Right ventricle myocardium superior (tissue), 1 donor: ENCODE measurements at regions not wholly inside any gene's neighbourhood (a gene's known extent, or its start where the extent isn't known, plus 50 kb on each side); places are given as distances from the start of the nearest gene placed in this dataset.

Experiments used
- ATAC-seq: fragments of 200-7000 bp; cut with Tn5 transposase; one replicate; pipeline ENCODE4 v1.9.1; 2020; ENCODE audit warnings: mild to moderate bottlenecking; ENCODE audit not compliant: poor library complexity
- DNase-seq: peaks from one replicate; pipeline ENCODE4 v3.0.0-alpha.2; 2020
- intact Hi-C: fragments of 100-400 bp; cut with DNase I; formaldehyde crosslinking; loops from one replicate; pipeline ENCODE4 v1.11.2; 2022
- donor health status: DM: no; HTN: yes; CAD: no; lungs with severe emphysema.

- ATAC-seq (no peak), DNase-seq (no peak)
- intact Hi-C loops = no loop called here
These were observed 121.3 kb upstream of the PARP11 start for GRCh38 chr12:3994500-3994899.

- no peak for ATAC-seq
- intact Hi-C loops = no loop called here
- no peak for DNase-seq
These were observed 119.7 kb upstream of the PARP11 start for GRCh38 chr12:3992945-3993344.

GRCh38 chr12:3991798-3992580, 118.8 kb upstream of the PARP11 start:
- no peak for ATAC-seq
- intact Hi-C loops = no loop called here
- no peak for DNase-seq

GRCh38 chr12:3990501-3991280, 117.5 kb upstream of the PARP11 start:
- intact Hi-C loops = no loop called here
- no peak for DNase-seq
- ATAC-seq = no peak

- intact Hi-C loops = no loop called here
- ATAC-seq (no peak), DNase-seq (no peak)
These were observed 116.0 kb upstream of the PARP11 start for GRCh38 chr12:3989218-3989550.

- intact Hi-C loops = no loop called here
- DNase-seq = no peak
- ATAC-seq = no peak
These were observed 115.5 kb upstream of the PARP11 start for GRCh38 chr12:3988519-3989217.

- DNase-seq = no peak
- no peak for ATAC-seq
- intact Hi-C loops = no loop called here
These were observed 114.4 kb upstream of the PARP11 start for GRCh38 chr12:3987571-3987970.

- DNase-seq (no peak), ATAC-seq (no peak)
- intact Hi-C loops = no loop called here
These were observed 107.5 kb upstream of the PARP11 start for GRCh38 chr12:3980504-3981272.

GRCh38 chr12:3977621-3978020, 104.4 kb upstream of the PARP11 start:
- no peak for DNase-seq
- ATAC-seq = no peak
- intact Hi-C loops = no loop called here

- DNase-seq = no peak
- ATAC-seq = no peak
- intact Hi-C loops = no loop called here
These were observed 103.2 kb upstream of the PARP11 start for GRCh38 chr12:3976351-3976938.

- no peak for DNase-seq
These were observed 102.5 kb upstream of the PARP11 start for GRCh38 chr12:3975652-3976051.

GRCh38 chr12:3974883-3975282, 101.7 kb upstream of the PARP11 start:
- intact Hi-C loops = no loop called here
- ATAC-seq = no peak
- DNase-seq = no peak

More at GRCh38 chr12:3975652-3976051, 102.5 kb upstream of the PARP11 start:
- intact Hi-C loops = no loop called here
- ATAC-seq = no peak

GRCh38 chr12:3973973-3974644, 100.9 kb upstream of the PARP11 start:
- DNase-seq = peak; percentile 51
- no peak for ATAC-seq
- intact Hi-C loops = no loop called here

- no peak for ATAC-seq
- DNase-seq = no peak
These were observed 100.2 kb upstream of the PARP11 start for GRCh38 chr12:3973269-3973884.

GRCh38 chr12:3972576-3972975, 99.4 kb upstream of the PARP11 start:
- ATAC-seq (no peak), DNase-seq (no peak)
- intact Hi-C loops = no loop called here

More at GRCh38 chr12:3973269-3973884, 100.2 kb upstream of the PARP11 start:
- intact Hi-C loops = no loop called here

GRCh38 chr12:3968523-3968922, 95.3 kb upstream of the PARP11 start:
- no peak for DNase-seq
- ATAC-seq = no peak
- intact Hi-C loops = no loop called here

- intact Hi-C loops = no loop called here
- DNase-seq (no peak), ATAC-seq (no peak)
These were observed 94.5 kb upstream of the PARP11 start for GRCh38 chr12:3967556-3968160.
